Mesenchymal stem cell (in vitro differentiated cells and primary cell): ENCODE measurements at regions not wholly inside any gene's neighbourhood (a gene's known extent, or its start where the extent isn't known, plus 50 kb on each side); places are given as distances from the start of the nearest gene placed in this dataset.
A peak's percentile ranks its signal among the peaks of the same experiment; 100 is the strongest.

ENCODE experiments used
- DNase-seq: peaks from one replicate; pipeline ENCODE4 v3.0.0-alpha.2; 2013
- H2AFZ ChIP-seq: one replicate; pipeline ENCODE4 v1.6.1; 2013; ENCODE audit warnings: low read depth, mild to moderate bottlenecking, control low read depth, inconsistent platforms, low read length, moderate library complexity
- H2AK5ac ChIP-seq: 2 replicates; pipeline ENCODE4 v1.6.1; 2013; ENCODE audit warnings: low read length, moderate library complexity, mild to moderate bottlenecking, inconsistent platforms; ENCODE audit not compliant: severe bottlenecking
- H2BK120ac ChIP-seq: one replicate; pipeline ENCODE4 v1.6.1; 2013; ENCODE audit warnings: low read depth, mild to moderate bottlenecking, inconsistent platforms, low read length, moderate library complexity
- H2BK12ac ChIP-seq, 2 experiments: one replicate each; pipeline ENCODE4 v1.6.1; 2013; ENCODE audit warnings: inconsistent platforms in 2 of 2, low read length in 2 of 2, mild to moderate bottlenecking in 2 of 2, moderate library complexity in 2 of 2, control low read depth in 1 of 2
- H2BK15ac ChIP-seq: one replicate; pipeline ENCODE4 v1.6.1; 2013; ENCODE audit warnings: mild to moderate bottlenecking, low read depth, inconsistent platforms; ENCODE audit not compliant: poor library complexity, severe bottlenecking
- H2BK5ac ChIP-seq: 2 replicates; pipeline ENCODE4 v1.6.1; 2013; ENCODE audit warnings: low read depth, mild to moderate bottlenecking, low read length, control low read depth, inconsistent platforms; ENCODE audit not compliant: poor library complexity, severe bottlenecking
- H3K14ac ChIP-seq, 2 experiments: one replicate each; pipeline ENCODE4 v1.6.1; 2013; ENCODE audit warnings: inconsistent platforms in 2 of 2, low read length in 2 of 2, control low read depth in 1 of 2, mild to moderate bottlenecking in 1 of 2, moderate library complexity in 1 of 2
- H3K18ac ChIP-seq, 2 experiments: one replicate each; pipeline ENCODE4 v1.6.1; 2013; ENCODE audit warnings: inconsistent platforms in 2 of 2, low read length in 2 of 2, control low read depth in 1 of 2, low read depth in 1 of 2, mild to moderate bottlenecking in 1 of 2
- H3K23ac ChIP-seq, 2 experiments: one replicate each; pipeline ENCODE4 v1.6.1; 2013; ENCODE audit warnings: inconsistent platforms in 2 of 2, low read length in 2 of 2, mild to moderate bottlenecking in 2 of 2, moderate library complexity in 2 of 2, control low read depth in 1 of 2
- H3K27ac ChIP-seq: 2 replicates; pipeline ENCODE4 v1.5.1; 2013; ENCODE audit warnings: mild to moderate bottlenecking, moderate library complexity, low read length, control low read depth, inconsistent platforms; ENCODE audit not compliant: poor library complexity, severe bottlenecking
- H3K27me3 ChIP-seq, 2 experiments: 2 replicates each; pipeline versions ENCODE4 v1.6.1 to v1.7.0; 2013; ENCODE audit warnings: low read length in 2 of 2, mild to moderate bottlenecking in 2 of 2, moderate library complexity in 2 of 2, control low read depth in 1 of 2, inconsistent platforms in 1 of 2; ENCODE audit not compliant: control insufficient read depth in 1 of 2, insufficient read depth in 1 of 2
- H3K36me3 ChIP-seq, 2 experiments: 2 replicates each; pipeline versions ENCODE4 v1.6.1 to v1.7.0; 2013; ENCODE audit warnings: low read length in 2 of 2, control low read depth in 1 of 2, inconsistent platforms in 1 of 2, low read depth in 1 of 2, mild to moderate bottlenecking in 1 of 2; ENCODE audit not compliant: insufficient read depth in 2 of 2, control insufficient read depth in 1 of 2
- H3K4ac ChIP-seq, 2 experiments: one replicate each; pipeline ENCODE4 v1.6.1; 2013; ENCODE audit warnings: inconsistent platforms in 2 of 2, low read length in 2 of 2, mild to moderate bottlenecking in 2 of 2, moderate library complexity in 2 of 2, control low read depth in 1 of 2, low read depth in 1 of 2
- H3K4me1 ChIP-seq: 2 replicates; pipeline ENCODE4 v1.6.1; 2013; ENCODE audit warnings: low read depth, low read length, control low read depth; ENCODE audit not compliant: control insufficient read depth, insufficient read depth
- H3K4me2 ChIP-seq: 2 replicates; pipeline ENCODE4 v1.6.1; 2013; ENCODE audit warnings: low read length, mild to moderate bottlenecking, inconsistent platforms; ENCODE audit not compliant: poor library complexity, severe bottlenecking
- H3K4me3 ChIP-seq, 2 experiments: 2 replicates each; pipeline versions ENCODE4 v1.5.1 to v1.7.0; 2013; ENCODE audit warnings: low read length in 2 of 2, mild to moderate bottlenecking in 2 of 2, control low read depth in 1 of 2, low read depth in 1 of 2; ENCODE audit not compliant: insufficient read depth in 1 of 2
- H3K79me1 ChIP-seq: replicated peaks from 2 replicates; pipeline ENCODE4 v1.6.1; 2013; ENCODE audit warnings: mild to moderate bottlenecking, control low read depth, low read length, inconsistent platforms; ENCODE audit not compliant: poor library complexity, severe bottlenecking
- H3K9ac ChIP-seq: 2 replicates; pipeline ENCODE4 v1.7.0; 2013; ENCODE audit warnings: mild to moderate bottlenecking, low read length, moderate library complexity
- H3K9me3 ChIP-seq: 2 replicates; pipeline ENCODE4 v1.7.0; 2013; ENCODE audit warnings: mild to moderate bottlenecking, low read length; ENCODE audit not compliant: control insufficient read depth
- H4K8ac ChIP-seq: one replicate; pipeline ENCODE4 v1.6.1; 2013; ENCODE audit warnings: inconsistent platforms, mild to moderate bottlenecking, low read length, moderate library complexity
- H4K91ac ChIP-seq: one replicate; pipeline ENCODE4 v1.6.1; 2013; ENCODE audit warnings: mild to moderate bottlenecking, low read length, inconsistent platforms
- WGBS: methylation state at CpG from one replicate; pipeline ENCODE4 v1.1.7; 2013; ENCODE audit warnings: mixed read lengths; 5-methylcytosine and 5-hydroxymethylcytosine counted together

DNA sequence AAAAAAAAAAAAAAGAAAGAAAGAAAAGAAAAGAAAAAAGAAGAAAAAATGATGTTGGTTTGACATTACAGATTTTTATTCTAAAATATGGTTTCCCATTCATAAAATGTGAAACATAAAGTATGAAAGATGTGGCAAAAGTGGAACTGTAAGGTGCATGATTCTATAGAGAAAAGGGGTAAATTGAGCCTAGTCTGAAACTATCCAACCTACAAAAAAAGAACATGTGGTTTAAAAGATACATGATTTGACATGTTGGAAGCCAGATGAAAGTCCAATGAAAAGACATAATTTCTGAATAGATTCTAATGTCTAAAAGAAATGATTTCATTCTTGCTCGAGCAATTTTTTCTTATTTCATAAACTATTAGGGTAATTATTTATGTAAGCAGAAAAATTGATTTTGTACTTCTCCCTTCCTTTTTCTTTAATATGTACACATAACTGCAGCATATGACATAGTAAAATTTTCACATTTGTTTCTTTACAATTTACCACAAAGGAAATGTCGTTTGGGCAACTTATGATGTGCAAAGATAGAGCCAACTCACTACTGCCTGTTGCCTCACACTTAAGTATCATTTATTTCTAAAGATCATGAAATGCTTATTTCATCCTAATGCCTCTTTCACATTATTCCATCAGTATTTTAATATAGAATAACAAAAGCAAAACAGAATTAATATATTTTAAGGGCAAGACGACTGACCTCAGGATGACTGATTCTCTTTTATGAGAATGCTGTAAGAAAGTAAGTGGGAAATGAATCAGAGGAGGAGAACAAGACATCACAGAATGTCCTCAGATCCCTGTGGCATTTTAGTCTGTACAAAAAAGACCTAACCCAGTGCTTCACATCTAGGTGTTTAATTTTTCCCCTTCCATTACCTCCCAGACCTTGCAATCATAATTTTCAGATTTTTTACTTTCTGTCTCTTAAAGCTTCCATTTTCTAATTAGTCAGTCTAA, 165.8 kb upstream of the HMCN1 start:
- no peak overlapping the region for H3K9ac ChIP-seq
- H2AFZ ChIP-seq: no peak overlapping the region
- H3K4me3 ChIP-seq: no peak overlapping the region
- H3K4me2 ChIP-seq: no peak overlapping the region
- no peaks in the 10 kb centered on the region for H3K36me3 ChIP-seq
- H4K91ac ChIP-seq: no peak overlapping the region
- no peak overlapping the region for H3K18ac ChIP-seq
- no peak overlapping the region for H2BK12ac ChIP-seq
- H3K4me1 ChIP-seq: peaks cover 4% of the 10 kb centered on the region
- 90% methylated on average over 2 of the region's 3 CpGs for WGBS
- no peak overlapping the region for H3K4ac ChIP-seq
- no peak overlapping the region for H2AK5ac ChIP-seq
- H2BK15ac ChIP-seq: no peak overlapping the region
- no peak overlapping the region for H2BK120ac ChIP-seq
- H3K14ac ChIP-seq: no peak overlapping the region
- H3K27ac ChIP-seq: no peak overlapping the region
- no peak overlapping the region for H4K8ac ChIP-seq
- no peaks in the 10 kb centered on the region for H3K79me1 ChIP-seq
- H3K27me3 ChIP-seq: peaks cover 0 to 3% of the 10 kb centered on the region in 2 experiments
- H3K23ac ChIP-seq: no peak overlapping the region
- no peak overlapping the region for H2BK5ac ChIP-seq
- no peak for DNase-seq
- H3K9me3 ChIP-seq: no peaks in the 10 kb centered on the region

DNA sequence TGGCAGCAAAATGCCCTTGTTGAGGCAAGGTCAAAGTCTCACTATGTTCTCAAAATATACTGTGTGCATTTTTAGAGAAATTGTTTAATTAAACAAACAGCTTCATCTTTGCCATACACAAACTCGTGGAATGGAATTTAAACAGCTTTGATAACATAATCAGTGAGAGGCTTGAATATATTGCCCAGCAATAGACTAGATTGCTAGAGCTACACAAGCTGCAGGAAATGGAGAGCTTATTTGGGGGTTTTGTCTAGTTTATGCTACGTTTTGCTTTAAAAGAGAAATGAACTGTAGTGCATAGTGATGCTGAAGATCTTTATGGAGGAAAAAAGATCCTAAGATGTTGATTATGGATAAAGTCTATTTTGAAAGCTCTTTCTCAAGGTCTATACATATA, 166.8 kb upstream of the HMCN1 start:
- H2BK15ac ChIP-seq: no peak overlapping the region
- 48% methylated on average over 2 of the region's 2 CpGs for WGBS
- H3K4me1 ChIP-seq: peaks cover 4% of the 10 kb centered on the region
- no peak overlapping the region for H3K18ac ChIP-seq
- no peak overlapping the region for H3K27ac ChIP-seq
- no peak overlapping the region for H2BK5ac ChIP-seq
- peaks cover 0 to 3% of the 10 kb centered on the region in 2 experiments for H3K27me3 ChIP-seq
- H4K91ac ChIP-seq: no peak overlapping the region
- no peak overlapping the region for H3K23ac ChIP-seq
- no peak overlapping the region for H2AFZ ChIP-seq
- H3K14ac ChIP-seq: no peak overlapping the region
- no peak overlapping the region for H3K4ac ChIP-seq
- H3K4me3 ChIP-seq: no peak overlapping the region
- peak; percentile 23 for DNase-seq
- H3K36me3 ChIP-seq: no peaks in the 10 kb centered on the region
- H2AK5ac ChIP-seq: no peak overlapping the region
- H2BK120ac ChIP-seq: no peak overlapping the region
- H2BK12ac ChIP-seq: no peak overlapping the region
- H3K9me3 ChIP-seq: no peaks in the 10 kb centered on the region
- no peak overlapping the region for H3K9ac ChIP-seq
- no peak overlapping the region for H3K4me2 ChIP-seq
- no peaks in the 10 kb centered on the region for H3K79me1 ChIP-seq
- H4K8ac ChIP-seq: no peak overlapping the region

DNA sequence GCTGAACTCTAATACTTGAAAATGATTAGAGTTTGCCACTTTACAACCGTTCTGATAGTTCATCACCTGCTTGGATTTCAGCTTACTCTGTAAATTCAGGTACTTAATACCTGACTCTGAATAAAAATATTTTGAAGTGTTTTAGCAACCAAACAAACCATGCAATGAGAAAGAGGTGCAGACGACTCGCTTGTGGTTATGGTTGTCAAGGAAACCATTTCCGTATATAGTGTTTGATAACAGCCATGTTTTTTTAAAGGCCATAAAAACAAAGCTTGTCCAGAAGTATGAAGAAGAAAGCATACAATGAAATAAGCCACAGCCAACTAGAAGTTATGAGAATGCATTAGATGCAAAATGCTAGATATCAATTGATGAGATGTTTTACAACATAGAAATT, 167.2 kb upstream of the HMCN1 start:
- Histone ChIP-seq H4K8ac (no peak overlapping the region), H2BK5ac (no peak overlapping the region), H3K4me1 (peaks cover 4% of the 10 kb centered on the region), H3K79me1 (no peaks in the 10 kb centered on the region), H3K9me3 (no peaks in the 10 kb centered on the region), H3K23ac (no peak overlapping the region), H3K9ac (peak overlapping the region; percentile 12), H2AK5ac (no peak overlapping the region), H3K4me2 (no peak overlapping the region), H3K36me3 (no peaks in the 10 kb centered on the region), H3K27ac (no peak overlapping the region), H2BK15ac (no peak overlapping the region), H3K27me3 (peaks cover 0 to 3% of the 10 kb centered on the region in 2 experiments), H3K4me3 (no peak overlapping the region), H2AFZ (no peak overlapping the region), H4K91ac (no peak overlapping the region), H3K4ac (no peak overlapping the region), H3K18ac (no peak overlapping the region), H3K14ac (no peak overlapping the region), H2BK12ac (no peak overlapping the region), H2BK120ac (no peak overlapping the region)
- 21% methylated on average over 2 of the region's 4 CpGs for WGBS
- peak; percentile 85 for DNase-seq

DNA sequence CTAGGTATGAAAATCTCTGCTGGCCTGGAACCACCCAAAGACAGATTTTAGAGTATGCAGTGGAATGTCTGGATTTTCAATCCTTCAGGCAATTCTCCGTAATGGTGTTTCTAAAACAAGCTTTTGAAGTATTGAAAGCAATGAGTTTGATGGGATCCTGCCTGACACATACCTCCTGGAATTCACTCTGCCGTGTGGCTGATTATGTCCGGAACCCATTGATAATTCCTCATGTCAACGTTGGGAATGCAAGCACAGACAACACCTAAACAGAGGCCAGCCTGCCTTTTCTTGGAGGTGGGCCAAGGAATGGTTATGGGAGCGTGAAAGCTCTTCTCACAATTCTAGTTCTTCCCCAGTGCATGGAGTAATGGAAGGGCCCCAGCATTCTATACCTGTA, 168.9 kb upstream of the HMCN1 start:
- Histone ChIP-seq H3K79me1 (no peaks in the 10 kb centered on the region), H3K18ac (no peak overlapping the region), H3K9me3 (no peaks in the 10 kb centered on the region), H2BK12ac (no peak overlapping the region), H3K4me3 (no peak overlapping the region), H3K4ac (no peak overlapping the region), H4K8ac (peak overlapping the region; percentile 48), H3K4me2 (no peak overlapping the region), H4K91ac (no peak overlapping the region), H2BK120ac (no peak overlapping the region), H3K9ac (no peak overlapping the region), H2AFZ (no peak overlapping the region), H3K23ac (no peak overlapping the region), H3K36me3 (no peaks in the 10 kb centered on the region), H3K27me3 (peaks cover 0 to 2% of the 10 kb centered on the region in 2 experiments), H3K14ac (peak overlapping the region in 1 of 2 experiments; percentile 7), H3K4me1 (peaks cover 4% of the 10 kb centered on the region), H3K27ac (peak overlapping the region; percentile 97), H2AK5ac (no peak overlapping the region), H2BK15ac (no peak overlapping the region), H2BK5ac (no peak overlapping the region)
- WGBS: 30% methylated on average over 4 of the region's 5 CpGs
- peak; percentile 68 for DNase-seq
